Endothelial cell of umbilical vein (primary cell): ENCODE measurements at regions not wholly inside any gene's neighbourhood (a gene's known extent, or its start where the extent isn't known, plus 50 kb on each side); places are given as distances from the start of the nearest gene placed in this dataset.

ENCODE experiments used
- BruUV-seq: library from RNA; stranded (reverse); fragments of 400-500 nt; replicated peaks from 2 replicates; lab custom pipeline; 2021; lab: Mats Ljungman, UMichigan
- CTCF ChIA-PET: fragments of 300-600, 350-600 bp; sonication (Branson Sonifier 250); formaldehyde crosslinking; loops from one replicate; lab custom pipeline; 2021; ENCODE audit warnings: antibody characterized with exemption, inconsistent platforms; lab: Charles Lee
- POLR2A ChIA-PET: fragments of 300-600, 350-600 bp; sonication (Branson Sonifier 250); formaldehyde crosslinking; loops from one replicate; lab custom pipeline; 2021; ENCODE audit warnings: antibody characterized with exemption, inconsistent platforms; lab: Charles Lee
- DNase-seq: peaks from one replicate; pipeline ENCODE4 v3.0.0-alpha.2; 2011; ENCODE audit warnings: low read depth, low spot score
- FAIRE-seq: peaks from 2 replicates; lab custom pipeline; 2011; peaks lifted over from hg19 to GRCh38; lab: Jason Lieb, UNC
- H2AFZ ChIP-seq: 2 replicates; pipeline ENCODE4 v1.6.0; 2012; ENCODE audit warnings: low read depth, low read length, control low read depth, inconsistent platforms
- H3K27ac ChIP-seq: 2 replicates; pipeline ENCODE4 v1.5.1; 2011; ENCODE audit warnings: low read depth, mild to moderate bottlenecking, control low read depth, low read length, moderate library complexity; ENCODE audit not compliant: insufficient read depth
- H3K27me3 ChIP-seq, 2 experiments: 2 replicates each; pipeline versions ENCODE4 v1.6.0 to v1.6.1; 2011; ENCODE audit warnings: low read length in 2 of 2, mixed read lengths in 1 of 2; ENCODE audit not compliant: control insufficient read depth in 2 of 2, insufficient read depth in 2 of 2
- H3K36me3 ChIP-seq, 2 experiments: 2 replicates in 1 of 2; 3 replicates in 1 of 2; pipeline ENCODE4 v1.5.1; 2011; ENCODE audit warnings: low read length in 2 of 2, mild to moderate bottlenecking in 1 of 2, moderate library complexity in 1 of 2; ENCODE audit not compliant: control insufficient read depth in 2 of 2, insufficient read depth in 2 of 2; ENCODE audit errors: extremely low read depth in 1 of 2
- H3K4me1 ChIP-seq: 3 replicates; pipeline ENCODE4 v1.5.1; 2011; ENCODE audit warnings: mild to moderate bottlenecking, low read length; ENCODE audit not compliant: control insufficient read depth, insufficient read depth; ENCODE audit errors: extremely low read depth
- H3K4me2 ChIP-seq: 2 replicates; pipeline ENCODE4 v1.6.1; 2011; ENCODE audit warnings: low read length, control low read depth, mixed read lengths; ENCODE audit not compliant: insufficient read depth
- H3K4me3 ChIP-seq, 3 experiments: fragments of 200-600 bp in 1 of 3; sonication (generic), shearing (Covaris generic) in 1 of 3; replicated peaks in 1 of 3; 2 replicates each; pipeline ENCODE4 v1.5.1; 2011 to 2016; ENCODE audit warnings: control low read depth in 3 of 3, low read length in 3 of 3, mild to moderate bottlenecking in 2 of 3, inconsistent platforms in 1 of 3, low read depth in 1 of 3, moderate library complexity in 1 of 3; ENCODE audit not compliant: insufficient read depth in 1 of 3
- H3K79me2 ChIP-seq: 2 replicates; pipeline ENCODE4 v1.6.0; 2012; ENCODE audit warnings: low read length, inconsistent platforms; ENCODE audit not compliant: control insufficient read depth, insufficient read depth
- H3K9ac ChIP-seq: replicated peaks from 2 replicates; pipeline ENCODE3; 2011; ENCODE audit warnings: low read length, control low read depth; ENCODE audit not compliant: insufficient read depth; ENCODE audit errors: extremely low read depth
- H3K9me1 ChIP-seq: replicated peaks from 3 replicates; pipeline ENCODE4 v1.6.0; 2011; ENCODE audit warnings: mild to moderate bottlenecking, low read length; ENCODE audit not compliant: control insufficient read depth, insufficient read depth; ENCODE audit errors: extremely low read depth
- H3K9me3 ChIP-seq: replicated peaks from 2 replicates; pipeline ENCODE4 v1.5.1; 2012; ENCODE audit warnings: low read length, inconsistent platforms; ENCODE audit not compliant: control insufficient read depth, insufficient read depth
- H4K20me1 ChIP-seq: replicated peaks from 2 replicates; pipeline ENCODE3; 2011; ENCODE audit warnings: mild to moderate bottlenecking, low read length; ENCODE audit not compliant: control insufficient read depth, insufficient read depth; ENCODE audit errors: extremely low read depth
- CTCF ChIP-seq, 2 donors: IDR thresholded peaks; 1 replicate in 1 of 2; 2 replicates in 1 of 2; pipeline ENCODE4 v1.5.1; 2011; ENCODE audit warnings: low read length in 2 of 2, mild to moderate bottlenecking in 2 of 2, moderate library complexity in 2 of 2, control low read depth in 1 of 2, inconsistent platforms in 1 of 2, low read depth in 1 of 2; ENCODE audit not compliant: insufficient read depth in 1 of 2; ENCODE audit errors: extremely low read depth in 1 of 2
- EZH2 ChIP-seq: IDR thresholded peaks from 2 replicates; pipeline ENCODE4 v1.6.1; 2012; ENCODE audit warnings: borderline replicate concordance, low read depth, mild to moderate bottlenecking, moderate library complexity, low read length, inconsistent platforms; ENCODE audit not compliant: severe bottlenecking
- FOS ChIP-seq: IDR thresholded peaks from 2 replicates; pipeline ENCODE4 v1.6.1; 2011; ENCODE audit warnings: mild to moderate bottlenecking, low read length, moderate library complexity, borderline replicate concordance; ENCODE audit not compliant: insufficient read depth
- GATA2 ChIP-seq: IDR thresholded peaks from 2 replicates; pipeline ENCODE4 v1.7.0; 2011; ENCODE audit warnings: low read depth, mild to moderate bottlenecking, moderate library complexity, mixed read lengths, low read length; ENCODE audit not compliant: insufficient read length, insufficient read depth
- JUN ChIP-seq: IDR thresholded peaks from 2 replicates; pipeline ENCODE4 v1.6.1; 2011; ENCODE audit warnings: borderline replicate concordance, low read depth; ENCODE audit not compliant: insufficient read length, insufficient read depth
- MAX ChIP-seq: IDR thresholded peaks from 2 replicates; pipeline ENCODE4 v1.6.1; 2011; ENCODE audit not compliant: insufficient read depth, insufficient read length
- MYC ChIP-seq: IDR thresholded peaks from one replicate; pipeline ENCODE4 v1.6.1; 2011; ENCODE audit warnings: mild to moderate bottlenecking, low read depth, low read length
- POLR2A ChIP-seq: IDR thresholded peaks from 2 replicates; pipeline ENCODE4 v1.6.1; 2012; ENCODE audit warnings: low read depth, mild to moderate bottlenecking, control low read depth, low read length
- POLR2AphosphoS5 ChIP-seq: IDR thresholded peaks from 2 replicates; pipeline ENCODE4 v1.6.1; 2012; ENCODE audit warnings: low read depth, mild to moderate bottlenecking, control low read depth, low read length, moderate library complexity; ENCODE audit not compliant: insufficient read depth
- dilution Hi-C: fragments of 300-500 bp; cut with MboI; formaldehyde crosslinking; loops from one replicate; pipeline ENCODE4 v1.15.0; 2019; ENCODE audit warnings: low sequenced_read_pairs; ENCODE audit not compliant: extremely low pct_ligation_motif_present
- intact Hi-C: fragments of 100-400 bp; cut with micrococcal nuclease; formaldehyde crosslinking; loops from one replicate; pipeline ENCODE4 v1.10.0; 2022

- H3K9me1 ChIP-seq = no peaks in the 10 kb centered on the region
- H4K20me1 ChIP-seq = no peaks in the 10 kb centered on the region
- H3K4me1 ChIP-seq = no peaks in the 10 kb centered on the region
- H3K27ac ChIP-seq = no peak overlapping the region
- no peak overlapping the region for H3K9ac ChIP-seq
- H3K9me3 ChIP-seq = no peaks in the 10 kb centered on the region
- TF ChIP-seq JUN = no peak
- TF ChIP-seq MYC = no peak
- TF ChIP-seq GATA2 = no peak
- no peak for TF ChIP-seq FOS
- no peak for TF ChIP-seq EZH2
- TF ChIP-seq CTCF (IDR thresholded peaks at IDR 0.05; ENCODE audit: extremely low read depth in 1 of 2, insufficient read depth in 1 of 2, low read depth in 1 of 2, low read length in 2 of 2) = no peak
- TF ChIP-seq MAX = no peak
- no peak for TF ChIP-seq POLR2AphosphoS5
- TF ChIP-seq POLR2A = no peak
- no peak overlapping the region for H3K4me2 ChIP-seq
- H3K27me3 ChIP-seq = peaks cover 6 to 7% of the 10 kb centered on the region in 2 experiments
- no peak overlapping the region for H3K4me3 ChIP-seq
- ChIA-PET CTCF (no interaction called here), POLR2A (no interaction called here)
- dilution Hi-C loops (no loop called here), intact Hi-C loops (loop anchor here (1.0 kb wide), 1 partner anchor 12 kb away; no protein-coding TSS in a partner anchor)
- H2AFZ ChIP-seq = no peak overlapping the region
- H3K79me2 ChIP-seq = no peaks in the 10 kb centered on the region
- no peak for FAIRE-seq
- DNase-seq = peak; percentile 13
- BruUV-seq = no TSS peak
- H3K36me3 ChIP-seq = no peaks in the 10 kb centered on the region
These were observed 290.7 kb downstream of the CYP26B1 start for GRCh38 chr2:71856773-71857525.
